ENCODE measurements at regions not wholly inside any gene's neighbourhood (a gene's known extent, or its start where the extent isn't known, plus 50 kb on each side); places are given as distances from the start of the nearest gene placed in this dataset.

DNA sequence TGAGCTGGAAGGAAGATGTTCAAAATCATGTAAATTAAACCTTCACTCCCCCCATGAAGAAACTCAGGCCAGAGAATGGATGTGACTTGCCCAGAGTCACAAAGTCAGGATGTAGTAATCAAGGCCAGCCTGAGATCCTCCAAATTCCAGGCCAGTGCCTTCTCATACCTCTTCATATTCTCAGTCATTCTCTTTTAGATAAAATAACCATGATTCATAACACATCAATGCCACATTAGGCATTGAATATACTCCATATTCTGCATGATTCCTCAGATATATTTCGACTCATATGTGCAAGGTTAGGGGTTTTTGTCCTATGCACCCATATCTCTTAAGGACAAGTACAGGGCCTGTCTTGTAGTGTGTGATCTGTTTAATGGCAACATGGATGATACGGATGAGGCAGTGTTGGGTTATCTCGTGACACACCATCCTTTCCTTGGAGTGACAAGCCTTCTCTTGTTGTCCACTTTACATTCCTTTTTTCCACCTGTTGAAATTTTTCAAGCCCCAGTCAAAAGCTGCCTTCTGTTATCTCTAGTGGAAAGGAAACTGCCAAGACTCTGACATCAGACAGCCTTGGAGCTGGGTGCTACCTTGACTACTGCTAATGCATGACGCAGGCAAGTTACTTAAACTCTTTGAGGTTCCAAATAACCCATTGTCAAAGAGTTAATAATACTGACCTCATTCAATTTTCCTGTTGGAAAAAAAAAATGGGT lies 227.5 kb upstream of the NR4A3 start:
- DNase-seq = no peak

DNA sequence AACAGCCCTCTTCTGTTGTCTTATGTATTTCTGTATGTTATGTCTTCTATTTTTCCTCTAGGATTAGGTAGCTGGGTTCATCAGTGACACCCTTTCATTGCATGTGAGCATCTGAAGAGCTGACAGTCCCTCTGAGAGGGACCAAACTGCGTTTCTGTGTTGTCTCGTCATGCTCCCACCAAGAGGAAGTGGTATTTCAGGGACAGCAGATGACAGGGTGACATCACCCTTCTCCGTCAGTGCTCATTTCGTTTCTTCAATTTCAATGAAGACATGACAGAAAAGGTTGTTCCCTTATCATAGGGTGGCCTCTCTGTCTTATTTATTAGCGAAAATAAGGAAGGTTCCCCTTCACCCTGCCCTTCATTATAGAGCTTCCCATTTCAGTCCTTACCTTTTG lies 225.9 kb upstream of the NR4A3 start:
- no peak for DNase-seq

DNA sequence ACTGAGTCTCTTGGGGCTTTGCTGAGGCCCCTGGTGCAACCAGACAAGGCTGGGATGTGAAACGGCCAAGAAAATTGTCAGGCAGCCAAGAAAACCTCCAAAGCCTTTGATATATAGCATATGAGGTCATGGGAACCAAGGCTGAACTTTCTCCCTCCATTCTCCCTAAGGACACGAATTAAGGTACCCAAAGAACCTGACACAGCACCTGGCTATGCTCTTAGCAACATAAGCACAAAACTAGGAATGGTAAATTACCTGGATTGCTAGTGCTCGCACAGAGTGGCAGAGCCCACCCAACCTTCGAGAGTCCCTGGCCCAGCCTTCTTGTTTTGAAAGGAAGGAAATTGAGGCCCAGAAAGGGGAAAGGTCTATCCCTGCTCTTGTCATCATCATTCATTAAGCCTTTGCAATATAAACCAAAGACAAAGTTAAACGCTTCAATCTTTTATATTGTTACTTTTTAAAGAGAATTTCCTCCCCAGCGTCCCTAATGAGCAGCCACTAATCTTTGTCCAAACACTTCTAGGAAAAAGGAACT lies 220.0 kb upstream of the NR4A3 start:
- DNase-seq = no peak

DNA sequence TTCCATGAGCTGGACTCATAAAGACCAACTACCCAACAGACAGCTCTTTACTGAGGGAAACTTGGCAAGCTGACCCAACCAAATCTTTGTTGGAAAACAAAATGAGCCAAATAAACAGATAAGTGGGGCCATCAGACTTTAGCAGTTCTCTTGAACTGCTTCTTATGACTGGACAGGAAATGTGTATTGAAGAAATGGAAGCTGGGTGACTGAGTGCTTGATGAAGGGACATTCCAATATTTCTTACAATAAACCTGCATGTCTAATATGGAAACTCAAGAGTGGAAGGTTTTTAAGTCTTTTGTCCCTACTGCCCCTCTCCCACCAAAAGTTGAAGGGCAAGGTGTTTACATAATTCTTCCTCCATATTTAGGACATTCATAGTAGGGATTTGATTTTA lies 218.8 kb upstream of the NR4A3 start:
- DNase-seq = no peak

DNA sequence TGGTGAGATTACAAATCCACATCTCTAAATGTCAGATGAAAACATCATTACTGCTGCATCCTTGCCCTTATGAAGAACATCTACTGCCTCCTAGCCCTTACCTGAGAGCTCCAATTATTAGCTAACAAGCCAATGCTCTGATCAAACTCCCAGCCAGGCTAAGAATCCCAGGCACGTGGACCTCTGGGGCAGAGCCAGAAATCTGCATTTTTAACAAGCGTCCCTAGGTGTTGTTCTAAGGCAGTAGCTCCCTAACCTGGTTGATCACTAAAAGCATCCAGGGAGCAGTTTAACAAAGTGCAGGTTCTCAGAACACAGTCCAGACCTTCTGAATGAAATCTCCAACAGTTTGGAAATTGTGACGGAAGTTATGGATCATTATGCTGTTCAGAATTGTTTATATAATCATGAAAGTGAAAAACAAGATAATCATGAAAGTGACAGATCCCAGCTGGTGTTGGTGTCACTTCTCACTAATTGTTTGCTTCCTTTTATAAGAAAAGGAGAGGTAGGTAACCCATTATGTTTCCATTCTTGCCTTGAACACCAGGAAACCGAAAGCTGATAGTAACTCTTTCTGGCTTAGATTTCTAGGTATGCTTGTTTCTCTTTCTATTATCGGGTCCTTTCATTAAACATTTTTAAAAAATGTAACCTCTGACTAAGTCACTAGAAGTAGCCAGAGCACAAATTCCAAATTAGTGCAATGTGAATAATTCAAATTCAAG lies 216.5 kb upstream of the NR4A3 start:
- no peak for DNase-seq

DNA sequence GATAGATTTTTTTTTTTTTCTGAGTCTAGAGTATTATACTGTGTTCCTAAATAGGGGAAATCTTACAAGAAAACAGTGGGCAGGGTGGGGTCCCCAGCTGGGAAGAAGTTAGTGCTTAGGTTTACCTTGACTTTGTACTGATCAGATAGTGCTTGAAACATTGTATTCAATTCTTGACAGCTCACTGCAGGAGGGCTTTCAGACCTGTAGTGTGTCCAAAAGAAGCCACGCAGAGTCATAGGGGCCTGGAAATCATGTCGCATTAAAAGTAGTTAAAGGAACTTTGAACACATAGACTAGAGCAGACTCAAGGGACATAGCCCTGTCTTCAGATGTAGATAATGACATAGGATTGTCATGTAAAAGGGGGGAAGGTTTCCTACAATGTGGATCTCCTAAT lies 215.4 kb upstream of the NR4A3 start:
- DNase-seq = no peak

DNA sequence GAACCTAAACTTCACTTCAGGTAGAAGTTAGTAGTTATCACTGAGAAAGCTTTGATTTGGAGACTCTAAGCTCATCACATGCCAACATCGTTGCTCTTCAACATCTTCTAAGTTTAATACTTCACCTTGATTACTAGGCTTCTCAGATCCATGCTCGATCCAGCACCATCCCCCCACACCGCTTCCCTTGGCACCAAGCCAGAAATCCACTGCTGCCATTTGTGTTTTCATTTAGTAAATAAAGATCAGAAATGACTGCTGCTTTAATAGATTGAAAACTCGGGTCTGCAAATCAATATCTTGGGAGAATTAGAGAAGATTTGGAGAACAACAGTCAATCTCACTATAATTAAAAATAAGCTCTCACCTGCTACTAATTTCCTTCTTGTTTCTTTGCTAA lies 214.7 kb upstream of the NR4A3 start:
- DNase-seq = no peak

DNA sequence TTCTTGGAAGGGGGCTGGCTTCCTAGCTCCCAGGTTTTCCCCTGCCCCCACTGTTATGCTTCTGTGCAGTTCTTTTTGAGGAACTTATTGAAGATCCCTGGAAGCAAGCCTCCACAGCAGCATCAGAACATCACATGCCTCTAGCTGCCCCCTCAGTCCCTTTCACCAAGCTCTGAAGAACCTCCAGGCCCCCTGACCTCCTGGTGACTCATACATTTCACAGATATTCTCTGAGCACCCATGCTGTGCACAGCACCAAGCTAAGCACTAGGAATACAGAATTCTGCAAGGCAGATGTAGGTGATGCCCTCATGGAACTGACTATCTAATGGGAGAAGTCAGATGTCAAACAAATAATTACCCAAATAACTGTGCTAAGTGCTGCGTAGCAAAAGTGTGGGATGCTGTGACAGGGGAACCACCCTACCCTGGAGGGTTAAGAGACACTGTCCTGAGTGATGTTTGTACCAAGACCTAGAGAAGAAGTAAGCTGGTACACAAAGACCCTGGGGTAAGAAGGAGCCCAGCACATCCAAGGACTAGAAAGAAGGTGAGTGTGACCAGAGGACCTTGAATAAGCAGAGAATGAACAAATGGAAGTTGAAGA lies 213.7 kb upstream of the NR4A3 start:
- DNase-seq = no peak

DNA sequence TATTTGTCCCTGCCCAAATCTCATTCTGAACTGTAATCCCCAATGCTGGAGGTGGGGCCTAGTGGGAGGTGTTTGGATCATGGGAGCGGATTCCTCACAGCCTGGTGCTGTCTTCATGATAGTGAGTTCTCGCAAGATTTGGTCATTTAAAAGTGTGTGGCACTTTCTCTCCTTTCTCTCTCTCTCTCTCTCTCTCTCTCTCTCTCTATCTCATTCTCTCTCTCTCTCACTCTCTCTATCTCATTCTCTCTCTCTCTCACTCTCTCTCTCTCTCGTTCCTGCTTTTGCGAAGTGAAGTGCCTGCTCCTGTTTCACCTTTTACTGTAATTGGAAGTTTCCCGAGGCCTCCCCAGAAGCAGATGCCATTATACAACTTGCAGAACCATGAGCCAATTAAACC lies 207.3 kb upstream of the NR4A3 start:
- no peak for DNase-seq

DNA sequence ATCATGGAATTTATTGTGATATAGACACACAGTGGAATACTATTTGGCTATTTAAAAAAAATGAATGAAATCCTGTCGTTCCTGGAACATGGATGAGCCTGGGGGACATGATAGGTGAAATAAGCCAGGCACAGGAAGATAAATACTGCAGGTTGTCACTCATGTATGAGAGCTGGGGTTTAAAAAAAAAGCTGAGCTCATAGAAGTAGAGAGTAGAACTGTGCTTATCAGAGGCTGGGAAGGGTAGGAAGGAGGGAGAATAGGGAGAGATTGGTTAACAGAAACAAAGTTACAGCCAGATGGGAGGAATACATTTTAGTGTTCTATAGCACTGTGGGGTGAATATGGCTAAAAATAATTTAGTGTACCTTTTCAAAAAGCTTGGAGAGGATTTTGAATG lies 200.6 kb upstream of the NR4A3 start:
- DNase-seq = no peak

DNA sequence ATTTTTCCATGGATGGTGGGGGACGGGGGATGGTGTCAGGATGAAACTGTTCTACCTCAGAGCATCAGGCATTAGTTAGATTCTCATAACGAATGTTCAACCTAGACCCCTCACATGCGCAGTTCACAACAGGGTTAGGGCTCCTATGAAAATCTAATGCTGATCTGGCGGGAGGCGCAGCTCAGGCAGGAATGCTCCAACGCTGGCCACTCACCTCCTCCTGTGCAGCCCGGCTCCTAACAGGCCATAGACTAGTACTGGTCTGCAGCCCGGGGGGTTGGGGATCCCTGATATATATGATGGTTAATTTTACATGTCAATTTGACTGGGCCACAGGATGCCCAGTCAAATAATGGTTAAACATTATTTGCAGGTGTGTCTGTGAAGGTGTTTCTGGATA lies 199.0 kb upstream of the NR4A3 start:
- no peak for DNase-seq

DNA sequence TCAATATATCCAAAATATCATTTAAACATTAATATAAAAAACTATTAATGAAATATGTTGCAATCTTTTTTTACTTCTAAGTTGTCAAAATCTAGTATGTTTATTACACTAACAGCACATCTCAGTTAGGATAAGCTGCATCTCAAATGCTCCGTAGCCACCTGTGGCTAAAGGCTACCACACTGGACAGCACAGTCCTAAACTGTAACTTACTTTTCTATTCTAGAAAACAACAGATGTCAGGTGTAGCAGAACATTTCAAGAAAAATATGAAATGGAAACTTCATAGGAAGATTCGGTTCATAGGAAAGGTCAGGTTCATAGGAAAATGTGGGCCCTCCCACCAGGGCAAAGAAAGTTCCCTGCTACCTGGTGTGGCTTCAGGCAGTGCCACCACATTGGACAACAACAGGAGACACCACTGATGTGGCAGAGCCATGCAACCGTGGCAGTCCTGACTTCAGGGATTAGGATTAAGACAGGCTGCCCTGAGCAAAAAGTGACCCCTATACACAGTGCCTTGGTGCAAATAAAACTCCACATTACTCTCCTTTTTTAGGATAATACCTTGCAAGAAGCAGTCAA lies 197.8 kb upstream of the NR4A3 start:
- DNase-seq = no peak

DNA sequence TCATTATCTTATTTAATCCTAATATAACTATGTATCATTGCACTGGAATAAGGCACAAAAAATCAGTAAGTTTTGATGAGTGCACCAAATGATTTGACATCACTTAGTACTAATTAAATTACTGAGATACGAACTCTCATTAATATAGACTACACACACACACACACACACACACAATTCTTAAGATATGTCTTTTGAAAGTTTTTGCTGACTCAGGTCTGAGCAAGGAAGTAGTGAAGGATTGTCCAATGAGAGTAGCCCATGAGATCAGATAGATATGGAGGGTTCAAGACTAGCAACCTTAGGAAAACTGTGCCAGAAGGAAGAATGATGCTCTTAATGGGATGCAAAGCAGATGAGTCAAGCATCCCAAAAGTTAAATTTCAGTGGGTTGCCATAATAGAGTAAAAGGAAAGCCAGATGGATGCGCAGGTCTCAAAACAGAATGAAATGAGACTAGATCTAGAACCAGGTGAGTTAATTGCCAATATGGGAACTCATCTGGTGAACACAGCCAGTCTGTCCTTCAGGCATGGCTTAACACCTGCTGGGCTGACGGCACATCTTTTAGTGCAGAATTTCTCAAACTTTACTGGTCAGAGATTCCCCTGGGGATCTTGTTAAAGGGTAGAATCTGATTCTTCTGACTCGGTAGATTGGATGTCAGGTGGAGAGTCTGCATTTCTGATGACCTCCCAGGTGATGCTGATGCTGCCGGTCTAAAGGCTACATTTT lies 197.0 kb upstream of the NR4A3 start:
- no peak for DNase-seq

DNA sequence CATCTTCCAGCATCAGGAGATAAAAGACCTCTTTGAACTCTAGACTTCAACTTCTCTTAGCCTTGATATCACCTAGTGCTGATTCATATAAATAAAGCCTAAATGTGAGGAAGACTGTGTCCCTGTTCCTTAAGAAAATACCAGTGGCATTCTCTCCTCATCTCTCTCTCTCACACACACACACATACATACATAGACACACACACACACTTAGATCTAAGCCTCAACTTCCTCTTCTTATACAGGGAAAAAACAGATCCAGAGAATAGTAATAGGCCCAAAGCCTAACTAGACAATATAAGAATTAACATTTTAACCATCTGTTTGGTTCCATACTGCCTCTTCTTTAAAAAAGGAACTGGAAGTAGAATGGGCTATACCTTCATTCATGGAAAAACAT lies 195.3 kb upstream of the NR4A3 start:
- no peak for DNase-seq

DNA sequence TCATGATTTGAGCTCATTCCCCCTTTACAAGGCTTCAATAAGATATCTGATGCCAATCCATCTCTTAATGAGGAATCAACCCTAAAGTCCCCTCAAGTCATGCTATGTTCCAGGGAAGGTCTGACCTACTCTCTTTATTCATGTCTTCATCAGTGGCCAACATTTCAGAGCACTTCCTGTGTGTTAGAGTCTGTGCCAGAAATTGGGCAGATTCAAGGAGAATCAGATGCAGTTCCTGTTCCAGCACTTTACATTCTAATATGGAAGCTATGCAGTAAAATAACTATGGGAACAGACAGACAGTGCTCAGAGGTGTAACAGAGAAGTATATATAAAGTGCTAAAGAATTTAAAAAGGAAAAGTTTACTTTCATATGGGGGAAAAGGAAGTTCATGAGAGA lies 193.4 kb upstream of the NR4A3 start:
- no peak for DNase-seq

DNA sequence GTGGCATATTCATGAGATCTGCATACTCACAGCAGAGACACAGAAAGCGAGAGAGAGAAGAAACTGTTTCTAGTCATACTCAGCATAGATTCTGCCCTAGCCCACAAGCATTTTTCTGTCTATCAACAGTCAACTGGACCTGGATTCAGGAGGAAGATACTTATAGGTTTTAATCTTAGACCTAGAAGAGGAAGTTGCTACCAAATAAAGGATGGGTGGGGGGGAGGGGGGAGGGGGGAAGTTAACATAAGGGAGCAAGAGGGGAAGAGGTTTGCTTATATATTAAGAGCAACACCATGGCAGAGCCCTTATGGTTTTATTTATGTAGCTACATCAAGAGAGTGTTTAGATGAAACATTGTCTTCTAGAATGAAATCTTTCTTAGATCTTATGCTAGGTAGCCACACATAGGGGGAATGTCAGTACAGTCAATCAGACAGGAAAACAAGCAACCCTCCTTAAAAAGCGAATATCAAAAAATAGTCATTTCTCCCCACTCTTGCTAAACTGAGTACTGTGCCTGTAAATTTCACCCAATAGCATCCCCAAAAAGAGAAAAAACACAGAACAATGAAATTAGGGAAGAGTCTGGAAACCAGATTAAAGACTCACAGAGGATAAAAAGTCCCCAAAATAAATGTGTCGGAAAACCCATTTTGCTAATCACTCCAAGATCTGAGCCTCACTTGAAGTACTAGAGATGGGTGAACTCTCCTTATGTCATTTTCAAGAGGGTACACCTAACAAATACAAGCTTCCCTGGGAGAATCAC lies 192.7 kb upstream of the NR4A3 start:
- DNase-seq = no peak

DNA sequence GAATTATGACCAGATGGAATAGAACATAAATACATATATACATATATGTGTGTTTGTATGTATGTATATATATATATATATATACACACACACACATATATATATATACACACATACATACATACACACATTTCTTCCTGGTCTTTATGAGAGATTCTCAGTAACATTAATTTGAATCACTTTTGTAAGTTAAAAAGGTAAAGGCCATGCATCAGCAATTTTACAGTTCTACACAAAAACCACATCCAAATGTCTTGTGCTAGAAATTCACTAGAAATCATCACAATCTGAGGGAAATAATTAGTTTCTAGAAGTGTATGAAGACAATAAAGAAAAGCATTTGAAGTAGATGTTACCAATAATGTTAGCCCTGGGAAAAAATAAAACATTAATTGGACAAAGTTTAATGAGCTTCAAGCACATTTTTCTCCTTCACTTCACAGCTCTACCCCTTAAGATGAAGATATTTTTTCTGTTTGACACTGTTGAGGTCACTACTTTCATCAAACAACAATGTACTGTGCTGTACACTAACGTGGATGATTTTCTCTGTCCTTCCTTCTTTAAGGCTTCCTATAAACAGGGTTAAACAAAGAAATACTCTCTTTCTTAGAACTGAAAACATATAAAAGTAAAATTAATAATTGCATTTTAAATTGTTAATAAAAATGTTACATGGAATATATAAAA lies 189.2 kb upstream of the NR4A3 start:
- DNase-seq = no peak

DNA sequence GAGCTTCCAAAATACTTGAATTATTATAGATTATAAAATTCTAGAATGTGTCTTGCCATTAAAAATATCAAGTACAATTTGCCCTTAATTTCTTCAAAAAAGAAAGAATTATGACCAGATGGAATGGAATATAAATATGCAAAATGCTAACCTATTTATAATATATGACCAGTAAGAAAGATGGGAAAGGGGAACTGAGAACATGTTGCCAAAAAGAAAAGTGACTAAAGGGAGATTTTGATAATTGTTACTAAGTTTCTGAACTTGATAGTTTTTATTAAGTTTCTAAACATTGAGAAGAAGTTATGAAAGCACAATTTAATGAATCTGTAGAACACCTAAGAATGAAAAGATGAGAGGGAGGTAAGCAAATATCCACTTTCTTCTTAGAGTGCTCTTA lies 188.4 kb upstream of the NR4A3 start:
- DNase-seq = no peak

DNA sequence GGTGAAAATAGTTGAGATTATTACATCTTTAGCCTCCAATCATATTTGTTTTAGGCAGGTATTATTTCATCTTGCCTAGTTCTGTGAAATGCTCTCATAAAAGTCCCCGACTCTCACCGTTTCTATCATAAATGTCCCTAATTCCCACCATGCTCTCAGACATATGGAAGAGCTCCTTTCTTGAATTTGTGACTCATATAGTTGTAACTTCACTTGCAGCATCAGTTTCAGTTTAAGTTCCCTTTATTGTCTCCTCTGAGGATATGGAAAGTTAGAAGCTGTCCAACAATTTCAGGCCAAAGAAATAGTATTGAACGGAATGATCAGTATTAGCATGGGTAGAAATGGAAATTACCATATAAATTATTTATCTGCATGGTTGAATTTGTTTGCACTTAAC lies 187.5 kb upstream of the NR4A3 start:
- no peak for DNase-seq

DNA sequence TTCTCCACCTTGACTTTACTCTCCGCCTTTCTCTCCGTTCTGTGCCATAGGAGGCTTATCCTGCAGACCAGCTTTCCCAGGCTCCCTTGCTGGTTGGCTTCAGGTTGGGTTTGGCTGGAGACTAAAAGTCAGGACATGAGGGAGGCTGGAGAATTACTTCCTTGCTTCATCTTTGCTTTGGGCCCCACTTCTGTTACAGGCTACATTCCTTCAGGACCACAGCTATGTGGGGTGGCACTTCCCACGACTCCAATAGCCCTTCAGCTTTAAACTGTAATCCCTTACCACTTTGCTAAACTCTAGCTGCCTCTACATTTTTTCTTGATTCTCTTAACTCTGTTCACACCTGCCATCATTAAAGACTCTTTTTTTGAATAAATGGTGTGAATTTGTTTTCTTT lies 186.7 kb upstream of the NR4A3 start:
- DNase-seq = no peak

DNA sequence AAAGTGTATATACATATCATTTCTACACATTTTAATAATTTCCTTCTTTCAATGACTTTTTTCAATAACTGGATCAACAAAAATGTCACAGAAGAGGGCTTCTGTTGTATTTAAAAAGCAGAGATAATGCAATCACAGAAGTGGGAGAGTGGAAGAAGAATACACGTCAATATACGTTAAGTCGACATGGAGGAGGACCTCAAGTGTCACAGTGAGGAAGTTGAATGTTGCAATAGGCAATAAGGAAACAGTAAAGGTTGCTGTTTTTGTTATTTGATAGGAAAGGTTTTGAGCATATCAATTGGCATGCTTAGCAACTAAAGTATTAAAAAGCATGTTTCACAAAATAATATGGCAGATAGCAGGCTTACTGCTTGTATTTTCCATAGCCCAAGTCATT lies 184.0 kb upstream of the NR4A3 start:
- no peak for DNase-seq

DNA sequence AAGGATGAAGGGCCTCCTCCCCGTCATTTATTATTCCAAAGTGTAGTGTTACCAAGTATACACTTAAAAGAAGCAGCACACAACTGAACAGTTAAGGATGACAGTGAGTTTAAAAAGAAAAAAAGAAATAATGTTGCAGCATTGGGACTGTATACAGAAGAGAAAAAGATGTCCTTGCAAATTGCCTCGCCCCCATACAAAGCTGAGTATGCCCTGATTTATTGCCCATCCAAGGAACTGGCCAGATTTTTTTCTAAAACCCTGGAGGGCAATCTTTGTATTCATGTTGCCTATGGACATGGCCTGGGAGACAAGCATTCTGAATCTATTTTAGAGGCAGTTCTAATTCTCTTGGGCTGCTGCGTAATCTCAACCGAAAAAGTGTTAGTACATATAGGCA lies 182.7 kb upstream of the NR4A3 start:
- no peak for DNase-seq
